GM12874 (cell line): ENCODE measurements at regions not wholly inside any gene's neighbourhood (a gene's known extent, or its start where the extent isn't known, plus 50 kb on each side); places are given as distances from the start of the nearest gene placed in this dataset.

Experiments used
- CTCF ChIP-seq: IDR thresholded peaks from 2 replicates; pipeline ENCODE4 v1.5.1; 2011; ENCODE audit warnings: low read depth, mild to moderate bottlenecking, control low read depth, low read length, moderate library complexity; ENCODE audit not compliant: insufficient read depth

- TF ChIP-seq CTCF, result no peak
Measured at GRCh38 chr9:25418974-25419373, 259.3 kb downstream of the TUSC1 start.

GRCh38 chr9:25415718-25416117 lies 262.5 kb downstream of the TUSC1 start:
- no peak for TF ChIP-seq CTCF

GRCh38 chr9:25412646-25413045 lies 265.6 kb downstream of the TUSC1 start:
- no peak for TF ChIP-seq CTCF

- no peak for TF ChIP-seq CTCF
Measured at GRCh38 chr9:25397746-25398145, 280.5 kb downstream of the TUSC1 start.

GRCh38 chr9:25396828-25397227 lies 281.4 kb downstream of the TUSC1 start:
- TF ChIP-seq CTCF, result no peak

GRCh38 chr9:25381141-25381540 lies 297.1 kb downstream of the TUSC1 start:
- TF ChIP-seq CTCF, result no peak

- TF ChIP-seq CTCF, result no peak
Measured at GRCh38 chr9:25377039-25377438, 301.2 kb downstream of the TUSC1 start.

- TF ChIP-seq CTCF, result no peak
Measured at GRCh38 chr9:25374281-25374680, 304.0 kb downstream of the TUSC1 start.
